BE2C (cell line): ENCODE measurements at regions not wholly inside any gene's neighbourhood (a gene's known extent, or its start where the extent isn't known, plus 50 kb on each side); places are given as distances from the start of the nearest gene placed in this dataset.

Experiments used
- DNase-seq: peaks from one replicate; pipeline ENCODE4 v3.0.0-alpha.2; 2020
- H3K27me3 ChIP-seq: fragments of 250-450 bp; sonication (Bioruptor Pico); 2 replicates; pipeline ENCODE4 v1.5.1; 2020; ENCODE audit warnings: mild to moderate bottlenecking
- H3K36me3 ChIP-seq: fragments of 250-450 bp; sonication (Bioruptor Pico); 2 replicates; pipeline ENCODE4 v1.5.1; 2020; ENCODE audit warnings: mild to moderate bottlenecking
- H3K4me1 ChIP-seq: fragments of 250-450 bp; sonication (Bioruptor Pico); 2 replicates; pipeline ENCODE4 v1.5.1; 2020
- H3K4me3 ChIP-seq: 2 replicates; pipeline ENCODE4 v1.5.1; 2011; ENCODE audit warnings: low read depth, low read length
- H3K9me3 ChIP-seq: fragments of 250-450 bp; sonication (Bioruptor Pico); 2 replicates; pipeline ENCODE4 v1.5.1; 2020
- TF ChIP-seq, protein P1 (sequence below): IDR thresholded peaks from 2 replicates; pipeline ENCODE4 v1.5.1; 2012; ENCODE audit warnings: mild to moderate bottlenecking, low read depth, low read length

DNA sequence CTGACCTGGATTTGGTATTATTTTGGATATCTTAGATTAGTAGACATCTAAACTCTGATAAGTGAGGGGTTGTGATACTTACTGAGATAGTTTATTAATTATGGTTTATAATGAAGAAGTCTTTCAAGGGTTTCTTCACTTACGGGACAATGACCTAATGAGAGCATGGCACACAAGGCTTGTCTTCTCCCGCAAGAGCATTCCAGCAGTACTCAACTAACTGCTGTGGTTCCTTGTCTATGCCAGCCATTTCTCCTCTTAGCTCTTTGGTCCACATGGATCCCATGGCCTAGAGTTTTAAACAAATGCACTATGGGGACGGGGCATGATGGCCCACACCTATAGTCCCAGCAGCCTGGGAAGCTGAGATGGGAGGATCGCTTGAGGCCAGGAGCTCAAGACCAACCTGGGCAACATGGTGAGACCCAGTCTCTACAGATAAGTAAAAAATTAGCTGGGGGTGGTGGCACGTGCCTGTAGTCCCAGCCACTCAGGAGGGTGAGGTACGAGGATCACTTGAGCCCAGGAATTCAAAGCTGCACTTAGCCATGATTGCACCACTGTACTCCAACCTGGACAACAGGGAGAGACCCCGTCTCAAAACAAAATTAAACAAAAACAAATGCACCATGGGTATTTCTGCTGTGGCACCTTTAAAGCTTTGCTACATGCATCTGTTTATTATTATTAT lies 161.7 kb upstream of the MYCN start:
- Histone ChIP-seq H3K4me3 (no peak overlapping the region), H3K4me1 (no peaks in the 10 kb centered on the region)
- no peak for DNase-seq

DNA sequence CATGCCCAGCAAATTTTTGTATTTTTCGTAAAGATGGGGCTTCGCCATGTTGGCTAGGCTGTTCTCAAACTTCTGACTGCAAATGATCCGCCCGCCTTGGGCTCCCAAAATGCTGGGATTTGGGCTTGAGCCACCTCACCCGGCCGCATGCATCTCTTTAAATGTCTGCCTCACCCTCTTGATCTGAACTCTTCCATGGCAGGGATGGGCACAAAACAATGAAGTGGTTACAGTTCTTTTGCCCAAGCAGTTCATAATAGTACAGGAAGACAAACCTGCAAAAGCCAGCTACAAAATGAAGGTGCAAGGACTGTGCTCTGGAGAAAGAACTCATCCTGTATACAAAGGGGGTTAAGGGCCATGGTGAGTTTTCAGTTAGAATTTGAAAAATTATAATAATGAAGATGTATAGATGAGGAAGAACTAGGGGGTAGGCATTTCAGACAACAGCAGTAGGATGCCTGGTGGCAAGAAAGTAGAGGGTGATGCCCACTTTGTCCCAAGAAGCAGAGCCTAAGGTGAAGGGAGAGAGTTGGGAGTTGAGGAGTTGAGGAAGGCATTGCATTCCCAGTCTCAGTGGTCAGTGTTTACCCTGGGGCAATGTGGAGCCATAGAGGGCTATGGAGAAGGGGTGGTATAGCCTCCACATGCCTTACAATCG lies 160.8 kb upstream of the MYCN start:
- TF ChIP-seq, protein P1, sequence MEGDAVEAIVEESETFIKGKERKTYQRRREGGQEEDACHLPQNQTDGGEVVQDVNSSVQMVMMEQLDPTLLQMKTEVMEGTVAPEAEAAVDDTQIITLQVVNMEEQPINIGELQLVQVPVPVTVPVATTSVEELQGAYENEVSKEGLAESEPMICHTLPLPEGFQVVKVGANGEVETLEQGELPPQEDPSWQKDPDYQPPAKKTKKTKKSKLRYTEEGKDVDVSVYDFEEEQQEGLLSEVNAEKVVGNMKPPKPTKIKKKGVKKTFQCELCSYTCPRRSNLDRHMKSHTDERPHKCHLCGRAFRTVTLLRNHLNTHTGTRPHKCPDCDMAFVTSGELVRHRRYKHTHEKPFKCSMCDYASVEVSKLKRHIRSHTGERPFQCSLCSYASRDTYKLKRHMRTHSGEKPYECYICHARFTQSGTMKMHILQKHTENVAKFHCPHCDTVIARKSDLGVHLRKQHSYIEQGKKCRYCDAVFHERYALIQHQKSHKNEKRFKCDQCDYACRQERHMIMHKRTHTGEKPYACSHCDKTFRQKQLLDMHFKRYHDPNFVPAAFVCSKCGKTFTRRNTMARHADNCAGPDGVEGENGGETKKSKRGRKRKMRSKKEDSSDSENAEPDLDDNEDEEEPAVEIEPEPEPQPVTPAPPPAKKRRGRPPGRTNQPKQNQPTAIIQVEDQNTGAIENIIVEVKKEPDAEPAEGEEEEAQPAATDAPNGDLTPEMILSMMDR = no peak
- Histone ChIP-seq H3K36me3 (no peaks in the 10 kb centered on the region), H3K27me3 (no peaks in the 10 kb centered on the region), H3K4me1 (no peaks in the 10 kb centered on the region), H3K9me3 (no peaks in the 10 kb centered on the region), H3K4me3 (no peak overlapping the region)
- DNase-seq = no peak

More for the DNA sequence above, 161.7 kb upstream of the MYCN start:
- Histone ChIP-seq H3K9me3 (no peaks in the 10 kb centered on the region), H3K27me3 (no peaks in the 10 kb centered on the region), H3K36me3 (no peaks in the 10 kb centered on the region)
- TF ChIP-seq, protein P1 = no peak

DNA sequence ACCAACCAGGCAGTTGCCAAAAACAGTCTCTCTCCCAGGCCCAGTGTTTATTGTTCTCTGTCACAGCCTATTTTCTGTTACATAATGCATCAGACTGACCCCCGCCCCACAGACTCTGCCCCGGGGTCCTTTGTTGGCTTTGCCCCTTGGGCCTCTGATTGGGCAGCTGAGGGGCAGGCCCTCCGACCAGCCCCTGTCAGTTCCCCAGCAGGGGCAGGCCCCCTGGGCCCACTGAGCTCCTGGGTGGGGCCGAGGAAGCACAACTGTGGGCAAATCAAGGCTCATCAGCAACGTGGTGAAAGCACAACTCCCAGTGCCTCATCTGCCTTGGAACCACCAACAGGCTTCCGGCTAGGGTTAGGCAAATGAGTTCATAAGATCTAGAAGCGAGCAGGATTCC lies 160.1 kb upstream of the MYCN start:
- H3K36me3 ChIP-seq = no peaks in the 10 kb centered on the region
- DNase-seq = no peak
- H3K9me3 ChIP-seq = no peaks in the 10 kb centered on the region
- TF ChIP-seq, protein P1 = no peak
- no peaks in the 10 kb centered on the region for H3K27me3 ChIP-seq
- no peak overlapping the region for H3K4me3 ChIP-seq
- H3K4me1 ChIP-seq = no peaks in the 10 kb centered on the region

DNA sequence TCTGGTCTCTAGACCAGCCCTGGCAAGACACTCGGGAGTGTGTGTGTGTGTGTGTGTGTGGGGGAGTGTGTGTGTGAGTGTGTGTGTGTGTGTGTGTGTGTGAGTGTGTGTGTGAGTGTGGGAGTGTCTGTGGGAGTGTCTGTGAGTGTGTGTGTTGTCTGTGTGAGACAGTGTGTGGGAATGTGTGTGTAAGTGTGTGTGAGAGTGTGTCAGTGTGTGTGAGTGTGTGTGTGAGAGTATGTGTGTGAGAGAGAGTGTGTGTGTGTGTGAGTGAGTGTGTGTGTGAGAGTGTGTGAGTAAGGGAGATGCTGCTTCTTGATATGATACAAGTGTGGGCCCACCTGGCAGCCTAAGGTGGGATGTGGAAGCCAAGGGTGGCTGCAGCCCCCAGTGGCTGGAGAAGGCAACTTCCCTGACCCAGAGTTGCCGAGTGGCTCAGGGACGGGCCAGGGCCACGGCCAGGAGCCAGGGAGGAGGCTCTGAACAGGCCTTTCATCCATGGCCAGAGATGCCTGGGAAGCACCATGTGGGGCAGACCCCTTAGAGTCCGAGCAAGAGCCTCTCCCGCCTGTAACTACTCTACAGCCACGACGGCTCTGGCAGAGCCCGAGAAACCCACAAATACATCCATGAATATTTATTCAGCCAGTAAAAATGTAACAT lies 159.3 kb upstream of the MYCN start:
- no peak overlapping the region for H3K4me3 ChIP-seq
- H3K9me3 ChIP-seq = no peaks in the 10 kb centered on the region
- H3K4me1 ChIP-seq = no peaks in the 10 kb centered on the region
- no peak for DNase-seq
- no peaks in the 10 kb centered on the region for H3K36me3 ChIP-seq
- H3K27me3 ChIP-seq = no peaks in the 10 kb centered on the region
- TF ChIP-seq, protein P1 = no peak

DNA sequence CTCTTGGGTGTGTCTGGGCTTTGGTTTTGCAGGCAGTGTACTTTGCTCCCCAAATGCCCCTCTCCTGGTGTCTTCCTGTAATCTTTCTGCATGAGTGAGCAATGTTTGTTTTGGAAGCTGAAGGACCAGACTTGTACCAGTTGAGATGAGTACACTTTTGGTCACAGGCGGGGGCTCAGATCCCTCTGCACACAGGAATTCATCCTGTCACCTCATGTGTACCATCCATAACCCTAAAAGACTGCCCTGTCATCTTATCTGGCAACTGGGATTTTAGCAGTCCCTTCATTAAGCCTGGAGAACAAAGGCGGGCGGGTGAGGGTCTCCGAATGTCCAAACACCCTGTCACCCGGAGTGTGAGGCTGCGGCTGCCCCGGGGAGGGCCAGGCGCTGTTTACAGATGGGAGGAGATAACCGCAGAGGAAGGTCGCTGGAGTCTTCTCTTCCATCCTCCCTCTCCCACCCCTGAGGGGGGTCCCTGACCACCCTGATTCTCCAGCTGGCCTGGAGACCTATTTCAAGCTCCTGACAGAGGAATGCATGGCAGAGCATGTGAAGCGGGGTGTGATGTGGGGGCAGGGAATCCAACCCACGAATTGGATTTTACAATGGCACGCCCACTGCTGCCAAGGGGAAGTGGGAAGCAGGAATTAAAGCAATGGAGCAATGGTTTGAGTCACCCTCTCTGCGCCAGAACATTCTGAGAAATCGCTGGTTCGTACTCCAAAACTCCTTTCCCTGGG lies 158.2 kb upstream of the MYCN start:
- H3K4me3 ChIP-seq = no peak overlapping the region
- H3K27me3 ChIP-seq = no peaks in the 10 kb centered on the region
- no peaks in the 10 kb centered on the region for H3K36me3 ChIP-seq
- no peak for DNase-seq
- TF ChIP-seq, protein P1 = no peak
- no peaks in the 10 kb centered on the region for H3K9me3 ChIP-seq
- no peaks in the 10 kb centered on the region for H3K4me1 ChIP-seq
